PC-3 (cell line): ENCODE measurements at regions not wholly inside any gene's neighbourhood (a gene's known extent, or its start where the extent isn't known, plus 50 kb on each side); places are given as distances from the start of the nearest gene placed in this dataset.

Experiments
- CTCF ChIP-seq: fragments of 300-600 bp; sonication (generic); conservative IDR thresholded peaks from 2 replicates; pipeline ENCODE4 v1.5.1; 2017; ENCODE audit warnings: antibody characterized with exemption, low read depth, mild to moderate bottlenecking, low read length
- EZH2phosphoT487 ChIP-seq: fragments of 300-600 bp; sonication (generic); IDR thresholded peaks from 2 replicates; pipeline ENCODE4 v1.6.1; 2018; ENCODE audit warnings: mild to moderate bottlenecking, antibody characterized with exemption, low read length, borderline replicate concordance

GRCh38 chr16:62450291-62450690 lies 414.1 kb upstream of the CDH8 start:
- TF ChIP-seq CTCF (no peak), EZH2phosphoT487 (no peak)
